ENCODE measurements at regions not wholly inside any gene's neighbourhood (a gene's known extent, or its start where the extent isn't known, plus 50 kb on each side); places are given as distances from the start of the nearest gene placed in this dataset.

GRCh38 chr7:94182721-94183120 lies 178.6 kb upstream of the BET1 start:
- TF ChIP-seq ZNF565 (CRISPR knock-in tag; conservative IDR thresholded peaks at IDR 0.05; ENCODE audit: low read depth) (no peak), ZFP30 (CRISPR knock-in tag; IDR thresholded peaks at IDR 0.05) (no peak), ZFP3 (CRISPR knock-in tag; IDR thresholded peaks at IDR 0.05) (no peak), TOX (CRISPR knock-in tag; IDR thresholded peaks at IDR 0.05; ENCODE audit: borderline replicate concordance) (no peak), ISL1 (CRISPR knock-in tag; IDR thresholded peaks at IDR 0.05) (no peak), TSHZ2 (CRISPR knock-in tag; IDR thresholded peaks at IDR 0.05) (no peak), PATZ1 (CRISPR knock-in tag; IDR thresholded peaks at IDR 0.05; ENCODE audit: borderline replicate concordance) (no peak), TCF4 (CRISPR knock-in tag; IDR thresholded peaks at IDR 0.05; ENCODE audit: borderline replicate concordance) (no peak), CSDC2 (CRISPR knock-in tag; IDR thresholded peaks at IDR 0.05) (no peak), PPARA (CRISPR knock-in tag; IDR thresholded peaks at IDR 0.05; ENCODE audit: borderline replicate concordance) (no peak), GLIS3 (CRISPR knock-in tag; IDR thresholded peaks at IDR 0.05) (no peak), ZC3H10 (CRISPR knock-in tag; IDR thresholded peaks at IDR 0.05) (no peak), CSRNP3 (CRISPR knock-in tag; IDR thresholded peaks at IDR 0.05) (no peak), POU6F1 (CRISPR knock-in tag; IDR thresholded peaks at IDR 0.05; ENCODE audit: borderline replicate concordance, low read depth) (no peak), SNAI2 (CRISPR knock-in tag; IDR thresholded peaks at IDR 0.05) (no peak), BACH2 (CRISPR knock-in tag; IDR thresholded peaks at IDR 0.05; ENCODE audit: borderline replicate concordance) (no peak), ZNF8 (CRISPR knock-in tag; IDR thresholded peaks at IDR 0.05) (no peak), CREB5 (CRISPR knock-in tag; IDR thresholded peaks at IDR 0.05; ENCODE audit: low read depth) (no peak), ARNTL (CRISPR knock-in tag; IDR thresholded peaks at IDR 0.05; ENCODE audit: borderline replicate concordance, low read depth) (no peak), RARB (CRISPR knock-in tag; IDR thresholded peaks at IDR 0.05) (no peak)

GRCh38 chr7:94183289-94183749 lies 179.2 kb upstream of the BET1 start:
- peak; percentile 99 for ATAC-seq
- TF ChIP-seq RARB (CRISPR knock-in tag; IDR thresholded peaks at IDR 0.05), result no peak
- TF ChIP-seq CSDC2 (CRISPR knock-in tag; IDR thresholded peaks at IDR 0.05), result no peak
- no peak for TF ChIP-seq PATZ1 (CRISPR knock-in tag; IDR thresholded peaks at IDR 0.05; ENCODE audit: borderline replicate concordance)
- no peak for TF ChIP-seq PPARA (CRISPR knock-in tag; IDR thresholded peaks at IDR 0.05; ENCODE audit: borderline replicate concordance)
- peak; percentile 95 for TF ChIP-seq ISL1 (CRISPR knock-in tag; IDR thresholded peaks at IDR 0.05)
- no peak for TF ChIP-seq SNAI2 (CRISPR knock-in tag; IDR thresholded peaks at IDR 0.05)
- no peak for TF ChIP-seq OSR1 (CRISPR knock-in tag; IDR thresholded peaks at IDR 0.05)
- TF ChIP-seq POU6F1 (CRISPR knock-in tag; IDR thresholded peaks at IDR 0.05; ENCODE audit: borderline replicate concordance, low read depth), result no peak
- TF ChIP-seq TSHZ2 (CRISPR knock-in tag; IDR thresholded peaks at IDR 0.05), result no peak
- no peak for TF ChIP-seq ZFP3 (CRISPR knock-in tag; IDR thresholded peaks at IDR 0.05)
- no peak for TF ChIP-seq ESRRG (CRISPR knock-in tag; IDR thresholded peaks at IDR 0.05)
- TF ChIP-seq ZNF70 (CRISPR knock-in tag; IDR thresholded peaks at IDR 0.05), result no peak

More at GRCh38 chr7:94182721-94183120, 178.6 kb upstream of the BET1 start:
- ATAC-seq, result no peak

Measured in SK-N-SH treated with all-trans-retinoic acid at 6 μM for 48 hours (cell line).